ENCODE measurements at regions not wholly inside any gene's neighbourhood (a gene's known extent, or its start where the extent isn't known, plus 50 kb on each side); places are given as distances from the start of the nearest gene placed in this dataset.
"Not testable (repeated sequence)": the region's sequence is repeated elsewhere in the genome, so short reads cannot be mapped to it uniquely, and the experiment has no call there.

GRCh38 chr6:79391480-79391879 is 145.8 kb downstream of the LCA5 start:
- DNase-seq, result no peak

- DNase-seq, result no peak
These were observed 151.3 kb downstream of the LCA5 start for GRCh38 chr6:79385893-79386292.

GRCh38 chr6:79385333-79385732 is 150.9 kb upstream of the HMGN3 start:
- no peak for DNase-seq

GRCh38 chr6:79384845-79385244 is 150.4 kb upstream of the HMGN3 start:
- DNase-seq, result peak; percentile 88

- DNase-seq, result no peak
These were observed 144.5 kb upstream of the HMGN3 start for GRCh38 chr6:79378957-79379356.

GRCh38 chr6:79377888-79378348 is 143.4 kb upstream of the HMGN3 start:
- DNase-seq, result no peak

- DNase-seq, result no peak
These were observed 142.6 kb upstream of the HMGN3 start for GRCh38 chr6:79377047-79377446.

GRCh38 chr6:79375635-79376337 is 141.3 kb upstream of the HMGN3 start:
- DNase-seq, result no peak

- DNase-seq, result no peak
These were observed 139.8 kb upstream of the HMGN3 start for GRCh38 chr6:79374308-79374707.

- no peak for DNase-seq
These were observed 139.4 kb upstream of the HMGN3 start for GRCh38 chr6:79373880-79374279.

GRCh38 chr6:79373246-79373645 is 138.8 kb upstream of the HMGN3 start:
- DNase-seq, result no peak

- DNase-seq, result no peak
These were observed 138.3 kb upstream of the HMGN3 start for GRCh38 chr6:79372757-79373156.

- no peak for DNase-seq
These were observed 134.5 kb upstream of the HMGN3 start for GRCh38 chr6:79369026-79369425.

GRCh38 chr6:79363441-79363840 is 129.0 kb upstream of the HMGN3 start:
- not testable (repeated sequence) for DNase-seq

- DNase-seq, result not testable (repeated sequence)
These were observed 126.6 kb upstream of the HMGN3 start for GRCh38 chr6:79361074-79361473.

- no peak for DNase-seq
These were observed 118.7 kb upstream of the HMGN3 start for GRCh38 chr6:79353226-79353625.

- DNase-seq, result no peak
These were observed 104.0 kb upstream of the HMGN3 start for GRCh38 chr6:79338493-79338892.

GRCh38 chr6:79335133-79335674 is 100.7 kb upstream of the HMGN3 start:
- no peak for DNase-seq

GRCh38 chr6:79334674-79335073 is 100.2 kb upstream of the HMGN3 start:
- DNase-seq, result no peak

GRCh38 chr6:79330704-79331103 is 96.2 kb upstream of the HMGN3 start:
- DNase-seq, result no peak

- DNase-seq, result peak; percentile 69
These were observed 78.8 kb upstream of the HMGN3 start for GRCh38 chr6:79313254-79313653.

GRCh38 chr6:79307321-79308036 is 73.0 kb upstream of the HMGN3 start:
- DNase-seq, result peak; percentile 63

GRCh38 chr6:79305020-79305419 is 70.5 kb upstream of the HMGN3 start:
- no peak for DNase-seq

- no peak for DNase-seq
These were observed 67.9 kb upstream of the HMGN3 start for GRCh38 chr6:79302341-79302740.

Measured in NCI-H2171 treated with DMSO at 0.1 percent for 48 hours (cell line).